Activated CD8-positive, alpha-beta memory T cell treated with anti-CD3 and anti-CD28 coated beads, Interleukin-2, amount 10 ng/mL, durations not matched to agents 7 days and 5 days (primary cell): ENCODE measurements at regions not wholly inside any gene's neighbourhood (a gene's known extent, or its start where the extent isn't known, plus 50 kb on each side); places are given as distances from the start of the nearest gene placed in this dataset.

Source experiments
- ATAC-seq: fragments of 150-1000 bp; cut with Tn5 transposase; one replicate; pipeline ENCODE4 v1.10.0; 2021; ENCODE audit warnings: moderate library complexity
- CTCF ChIA-PET: fragments of 350-600 bp; sonication (Branson Sonifier 250); formaldehyde crosslinking; loops from one replicate; lab custom pipeline; 2021; ENCODE audit warnings: antibody characterized with exemption; lab: Charles Lee
- DNase-seq: peaks from one replicate; pipeline ENCODE4 v3.0.0-alpha.2; 2020
- H3K27ac Mint-ChIP-seq: one replicate; pipeline ENCODE4 v1.8.0; 2021; ENCODE audit warnings: mild to moderate bottlenecking, mixed read lengths
- H3K27me3 Mint-ChIP-seq: one replicate; pipeline ENCODE4 v1.8.0; 2021; ENCODE audit warnings: mixed read lengths
- H3K36me3 Mint-ChIP-seq: one replicate; pipeline ENCODE4 v1.8.0; 2021; ENCODE audit warnings: mild to moderate bottlenecking, mixed read lengths
- H3K4me1 Mint-ChIP-seq: one replicate; pipeline ENCODE4 v1.8.0; 2021; ENCODE audit warnings: mixed read lengths
- H3K4me3 Mint-ChIP-seq: one replicate; pipeline ENCODE4 v1.8.0; 2021; ENCODE audit warnings: mild to moderate bottlenecking, moderate library complexity, mixed read lengths
- H3K9me3 Mint-ChIP-seq: one replicate; pipeline ENCODE4 v1.8.0; 2022; ENCODE audit warnings: low read depth, mixed read lengths

- CTCF ChIA-PET = no interaction called here
- ATAC-seq = no peak
- no peaks in the 10 kb centered on the region for H3K36me3 Mint-ChIP-seq
- H3K9me3 Mint-ChIP-seq = peaks cover 3% of the 10 kb centered on the region
- no peaks in the 10 kb centered on the region for H3K27me3 Mint-ChIP-seq
- H3K27ac Mint-ChIP-seq = no peak overlapping the region
- no peak overlapping the region for H3K4me3 Mint-ChIP-seq
- DNase-seq = no peak
- no peaks in the 10 kb centered on the region for H3K4me1 Mint-ChIP-seq
Measured at GRCh38 chr1:73637264-73637663, 560.7 kb downstream of the LRRIQ3 start.

GRCh38 chr1:73635021-73635420, 563.0 kb downstream of the LRRIQ3 start:
- Mint-ChIP-seq H3K27ac (no peak overlapping the region), H3K4me3 (no peak overlapping the region), H3K9me3 (peaks cover 3% of the 10 kb centered on the region), H3K27me3 (no peaks in the 10 kb centered on the region), H3K36me3 (no peaks in the 10 kb centered on the region), H3K4me1 (no peaks in the 10 kb centered on the region)
- DNase-seq (no peak), ATAC-seq (no peak)
- CTCF ChIA-PET = no interaction called here

- H3K36me3 Mint-ChIP-seq = no peaks in the 10 kb centered on the region
Measured at GRCh38 chr1:73627723-73628122, 570.3 kb downstream of the LRRIQ3 start.

GRCh38 chr1:73626326-73626725, 571.6 kb downstream of the LRRIQ3 start:
- no peak for DNase-seq
- CTCF ChIA-PET = no interaction called here
- H3K4me1 Mint-ChIP-seq = no peaks in the 10 kb centered on the region
- no peaks in the 10 kb centered on the region for H3K27me3 Mint-ChIP-seq
- ATAC-seq = no peak
- H3K4me3 Mint-ChIP-seq = no peak overlapping the region
- H3K36me3 Mint-ChIP-seq = no peaks in the 10 kb centered on the region
- peaks cover 1% of the 10 kb centered on the region for H3K9me3 Mint-ChIP-seq
- no peak overlapping the region for H3K27ac Mint-ChIP-seq

More at GRCh38 chr1:73627723-73628122, 570.3 kb downstream of the LRRIQ3 start:
- no peaks in the 10 kb centered on the region for H3K27me3 Mint-ChIP-seq
- peaks cover 1% of the 10 kb centered on the region for H3K9me3 Mint-ChIP-seq
- no peak overlapping the region for H3K4me3 Mint-ChIP-seq
- H3K27ac Mint-ChIP-seq = no peak overlapping the region
- no peak for DNase-seq
- H3K4me1 Mint-ChIP-seq = no peaks in the 10 kb centered on the region
- CTCF ChIA-PET = no interaction called here
- ATAC-seq = no peak

- H3K4me1 Mint-ChIP-seq = no peaks in the 10 kb centered on the region
- H3K9me3 Mint-ChIP-seq = peaks cover 4% of the 10 kb centered on the region
- H3K27me3 Mint-ChIP-seq = no peaks in the 10 kb centered on the region
- H3K4me3 Mint-ChIP-seq = no peak overlapping the region
- no peaks in the 10 kb centered on the region for H3K36me3 Mint-ChIP-seq
- DNase-seq (no peak), ATAC-seq (no peak)
- CTCF ChIA-PET = no interaction called here
- no peak overlapping the region for H3K27ac Mint-ChIP-seq
Measured at GRCh38 chr1:73623946-73624345, 574.0 kb downstream of the LRRIQ3 start.

- no peak for DNase-seq
- CTCF ChIA-PET = no interaction called here
- Mint-ChIP-seq H3K27me3 (no peaks in the 10 kb centered on the region), H3K27ac (no peak overlapping the region), H3K4me3 (no peak overlapping the region), H3K36me3 (no peaks in the 10 kb centered on the region), H3K4me1 (no peaks in the 10 kb centered on the region), H3K9me3 (peaks cover 6% of the 10 kb centered on the region)
- no peak for ATAC-seq
Measured at GRCh38 chr1:73617145-73617544, 580.8 kb downstream of the LRRIQ3 start.

GRCh38 chr1:73611681-73612080, 586.3 kb downstream of the LRRIQ3 start:
- ATAC-seq (no peak), DNase-seq (no peak)
- no peaks in the 10 kb centered on the region for H3K36me3 Mint-ChIP-seq
- H3K27me3 Mint-ChIP-seq = no peaks in the 10 kb centered on the region
- CTCF ChIA-PET = no interaction called here
- H3K9me3 Mint-ChIP-seq = peaks cover 5% of the 10 kb centered on the region
- H3K4me3 Mint-ChIP-seq = no peak overlapping the region
- H3K4me1 Mint-ChIP-seq = no peaks in the 10 kb centered on the region
- no peak overlapping the region for H3K27ac Mint-ChIP-seq

- CTCF ChIA-PET = no interaction called here
Measured at GRCh38 chr1:73604739-73605138, 593.2 kb downstream of the LRRIQ3 start.

GRCh38 chr1:73604211-73604610, 593.8 kb downstream of the LRRIQ3 start:
- Mint-ChIP-seq H3K27ac (no peak overlapping the region), H3K27me3 (no peaks in the 10 kb centered on the region), H3K4me3 (no peak overlapping the region), H3K9me3 (peaks cover 13% of the 10 kb centered on the region), H3K4me1 (no peaks in the 10 kb centered on the region), H3K36me3 (no peaks in the 10 kb centered on the region)
- DNase-seq (no peak), ATAC-seq (no peak)
- CTCF ChIA-PET = no interaction called here

More at GRCh38 chr1:73604739-73605138, 593.2 kb downstream of the LRRIQ3 start:
- Mint-ChIP-seq H3K36me3 (no peaks in the 10 kb centered on the region), H3K9me3 (peaks cover 12% of the 10 kb centered on the region), H3K27ac (no peak overlapping the region), H3K27me3 (no peaks in the 10 kb centered on the region), H3K4me3 (no peak overlapping the region), H3K4me1 (no peaks in the 10 kb centered on the region)
- DNase-seq (no peak), ATAC-seq (no peak)

- no peak for DNase-seq
- H3K4me1 Mint-ChIP-seq = no peaks in the 10 kb centered on the region
- H3K9me3 Mint-ChIP-seq = peaks cover 8% of the 10 kb centered on the region
- ATAC-seq = no peak
- H3K27ac Mint-ChIP-seq = no peak overlapping the region
- H3K27me3 Mint-ChIP-seq = no peaks in the 10 kb centered on the region
- H3K36me3 Mint-ChIP-seq = no peaks in the 10 kb centered on the region
- CTCF ChIA-PET = no interaction called here
- H3K4me3 Mint-ChIP-seq = no peak overlapping the region
Measured at GRCh38 chr1:73593804-73594203, 604.2 kb downstream of the LRRIQ3 start.

GRCh38 chr1:73593364-73593763, 604.6 kb downstream of the LRRIQ3 start:
- no peak overlapping the region for H3K27ac Mint-ChIP-seq
- no peak for ATAC-seq
- DNase-seq = no peak
- no peaks in the 10 kb centered on the region for H3K27me3 Mint-ChIP-seq
- H3K4me1 Mint-ChIP-seq = no peaks in the 10 kb centered on the region
- CTCF ChIA-PET = no interaction called here
- H3K4me3 Mint-ChIP-seq = no peak overlapping the region
- no peaks in the 10 kb centered on the region for H3K36me3 Mint-ChIP-seq
- peaks cover 8% of the 10 kb centered on the region for H3K9me3 Mint-ChIP-seq

- H3K36me3 Mint-ChIP-seq = no peaks in the 10 kb centered on the region
- no peak overlapping the region for H3K4me3 Mint-ChIP-seq
- ATAC-seq = no peak
- H3K9me3 Mint-ChIP-seq = peaks cover 9% of the 10 kb centered on the region
- no peak for DNase-seq
- CTCF ChIA-PET = no interaction called here
- H3K27ac Mint-ChIP-seq = no peak overlapping the region
- H3K4me1 Mint-ChIP-seq = no peaks in the 10 kb centered on the region
- no peaks in the 10 kb centered on the region for H3K27me3 Mint-ChIP-seq
Measured at GRCh38 chr1:73587080-73587479, 610.9 kb downstream of the LRRIQ3 start.

GRCh38 chr1:73577206-73577605, 620.8 kb downstream of the LRRIQ3 start:
- Mint-ChIP-seq H3K4me3 (no peak overlapping the region), H3K36me3 (no peaks in the 10 kb centered on the region), H3K4me1 (no peaks in the 10 kb centered on the region), H3K27me3 (no peaks in the 10 kb centered on the region), H3K27ac (no peak overlapping the region), H3K9me3 (peaks cover 7% of the 10 kb centered on the region)
- CTCF ChIA-PET = no interaction called here
- ATAC-seq = no peak
- no peak for DNase-seq

GRCh38 chr1:73576083-73576482, 621.9 kb downstream of the LRRIQ3 start:
- no peak overlapping the region for H3K4me3 Mint-ChIP-seq
- peaks cover 4% of the 10 kb centered on the region for H3K9me3 Mint-ChIP-seq
- ATAC-seq (no peak), DNase-seq (no peak)
- CTCF ChIA-PET = no interaction called here
- no peak overlapping the region for H3K27ac Mint-ChIP-seq
- H3K36me3 Mint-ChIP-seq = no peaks in the 10 kb centered on the region
- no peaks in the 10 kb centered on the region for H3K4me1 Mint-ChIP-seq
- no peaks in the 10 kb centered on the region for H3K27me3 Mint-ChIP-seq

GRCh38 chr1:73564294-73564693, 633.7 kb downstream of the LRRIQ3 start:
- CTCF ChIA-PET = no interaction called here
- DNase-seq (no peak), ATAC-seq (no peak)
- Mint-ChIP-seq H3K4me3 (no peak overlapping the region), H3K36me3 (no peaks in the 10 kb centered on the region), H3K27ac (no peak overlapping the region), H3K4me1 (no peaks in the 10 kb centered on the region), H3K27me3 (no peaks in the 10 kb centered on the region), H3K9me3 (peaks cover 15% of the 10 kb centered on the region)
